SK-N-SH (cell line): ENCODE measurements at regions not wholly inside any gene's neighbourhood (a gene's known extent, or its start where the extent isn't known, plus 50 kb on each side); places are given as distances from the start of the nearest gene placed in this dataset.

Experiments
- CTCF ChIA-PET: fragments of 300-600, 350-600 bp; formaldehyde crosslinking; extraction: SDS; loops from one replicate; lab custom pipeline; 2021; lab: Yijun Ruan, JAX
- POLR2A ChIA-PET: fragments of 350-600 bp; sonication (Branson Sonifier 250); formaldehyde crosslinking; extraction: SDS; loops from one replicate; lab custom pipeline; 2020; ENCODE audit warnings: antibody characterized with exemption, inconsistent platforms; lab: Yijun Ruan, JAX
- DNase-seq: peaks from one replicate; pipeline ENCODE4 v3.0.0; 2012
- H2AFZ ChIP-seq: fragments of 200-600 bp; sonication (generic); 2 replicates; pipeline ENCODE4 v1.8.1; 2016; ENCODE audit warnings: antibody characterized with exemption, mild to moderate bottlenecking, low read depth
- H3F3A ChIP-seq: fragments of 200-600 bp; sonication (generic); replicated peaks from 2 replicates; pipeline ENCODE3; 2016; ENCODE audit warnings: antibody characterized with exemption, mild to moderate bottlenecking; ENCODE audit not compliant: insufficient read depth
- H3K27ac ChIP-seq, 2 experiments: fragments of 200-500 bp in 1 of 2; fragments of 200-600 bp in 1 of 2; sonication (Bioruptor generic) in 1 of 2; sonication (generic), shearing (Covaris generic) in 1 of 2; 2 replicates each; pipeline versions ENCODE4 v1.5.1 to v1.6.1; 2014 to 2016; ENCODE audit warnings: low read depth in 2 of 2, inconsistent platforms in 1 of 2, low read length in 1 of 2, mild to moderate bottlenecking in 1 of 2, mixed read lengths in 1 of 2
- H3K27me3 ChIP-seq: fragments of 200-600 bp; sonication (generic), shearing (Covaris generic); 2 replicates; pipeline ENCODE4 v1.6.1; 2016; ENCODE audit warnings: mixed run types; ENCODE audit not compliant: insufficient read depth
- H3K36me3 ChIP-seq, 2 experiments: fragments of 200-500 bp in 1 of 2; fragments of 200-600 bp in 1 of 2; sonication (Bioruptor generic) in 1 of 2; sonication (generic) in 1 of 2; replicated peaks in 1 of 2; 2 replicates each; pipeline versions ENCODE3 to v1.5.1; 2014 to 2016; ENCODE audit warnings: low read length in 1 of 2, mild to moderate bottlenecking in 1 of 2; ENCODE audit not compliant: insufficient read depth in 2 of 2, control insufficient read depth in 1 of 2
- H3K4me1 ChIP-seq, 2 experiments: fragments of 200-500 bp in 1 of 2; fragments of 200-600 bp in 1 of 2; sonication (Bioruptor generic) in 1 of 2; sonication (generic), shearing (Covaris generic) in 1 of 2; 2 replicates each; pipeline versions ENCODE4 v1.5.1 to v1.6.1; 2014 to 2016; ENCODE audit warnings: low read depth in 1 of 2, low read length in 1 of 2, mixed run types in 1 of 2; ENCODE audit not compliant: insufficient read depth in 2 of 2, control insufficient read depth in 1 of 2
- H3K4me2 ChIP-seq: fragments of 200-600 bp; sonication (generic), shearing (Covaris generic); 2 replicates; pipeline ENCODE4 v1.6.1; 2017; ENCODE audit warnings: mixed run types
- H3K4me3 ChIP-seq, 2 experiments: fragments of 200-500 bp in 1 of 2; fragments of 200-600 bp in 1 of 2; sonication (Bioruptor generic) in 1 of 2; sonication (generic), shearing (Covaris generic) in 1 of 2; 2 replicates each; pipeline versions ENCODE4 v1.5.1 to v1.8.1; 2014 to 2016; ENCODE audit warnings: low read depth in 2 of 2, inconsistent platforms in 1 of 2, low read length in 1 of 2, mild to moderate bottlenecking in 1 of 2, mixed read lengths in 1 of 2, moderate library complexity in 1 of 2
- H3K79me2 ChIP-seq: fragments of 200-600 bp; sonication (generic); 2 replicates; pipeline ENCODE4 v1.8.1; 2017; ENCODE audit warnings: mild to moderate bottlenecking; ENCODE audit not compliant: insufficient read depth
- H3K9ac ChIP-seq: fragments of 200-600 bp; sonication (generic); 2 replicates; pipeline ENCODE4 v1.6.1; 2017; ENCODE audit warnings: mixed run types
- H3K9me2 ChIP-seq: fragments of 200-600 bp; sonication (generic); 2 replicates; pipeline ENCODE4 v1.6.1; 2017; ENCODE audit warnings: mixed run types
- H3K9me3 ChIP-seq: fragments of 200-600 bp; sonication (generic); 2 replicates; pipeline ENCODE4 v1.6.1; 2017; ENCODE audit warnings: mixed run types, mild to moderate bottlenecking, moderate library complexity
- H4K20me1 ChIP-seq: fragments of 200-600 bp; sonication (generic); 2 replicates; pipeline ENCODE4 v1.6.1; 2017; ENCODE audit warnings: mild to moderate bottlenecking, mixed run types; ENCODE audit not compliant: insufficient read depth
- CHD2 ChIP-seq: fragments of 150-350 bp; IDR thresholded peaks from 2 replicates; pipeline ENCODE4 v1.6.1; 2018; ENCODE audit warnings: low read length; ENCODE audit not compliant: partially characterized antibody
- EZH2phosphoT487 ChIP-seq: fragments of 200-600 bp; sonication (generic); IDR thresholded peaks from 2 replicates; pipeline ENCODE4 v1.6.1; 2017; ENCODE audit warnings: low read depth, mixed run types, mild to moderate bottlenecking, antibody characterized with exemption, moderate library complexity, borderline replicate concordance
- FOSL2 ChIP-seq: IDR thresholded peaks from 2 replicates; pipeline ENCODE4 v1.4.0; 2012; ENCODE audit warnings: low read depth, mild to moderate bottlenecking, moderate library complexity, borderline replicate concordance
- FOXJ3 ChIP-seq: sonication (generic); formaldehyde crosslinking; IDR thresholded peaks from 2 replicates; pipeline ENCODE4 v1.5.1; 2020; ENCODE audit warnings: mild to moderate bottlenecking, missing genetic modification reagents
- FOXM1 ChIP-seq: IDR thresholded peaks from 2 replicates; pipeline ENCODE4 v1.4.0; 2012; ENCODE audit warnings: low read depth, mild to moderate bottlenecking
- GABPA ChIP-seq: IDR thresholded peaks from 2 replicates; pipeline ENCODE4 v1.4.0; 2012; ENCODE audit warnings: low read depth, mild to moderate bottlenecking
- GATA2 ChIP-seq: sonication (generic); formaldehyde crosslinking; IDR thresholded peaks from 2 replicates; pipeline ENCODE4 v1.5.0; 2020; ENCODE audit warnings: mild to moderate bottlenecking, missing genetic modification reagents
- MXI1 ChIP-seq: IDR thresholded peaks from 2 replicates; pipeline ENCODE4 v1.6.1; 2012; ENCODE audit warnings: mild to moderate bottlenecking, low read depth, low read length, improper control_type of control experiment
- RAD21 ChIP-seq: IDR thresholded peaks from 2 replicates; pipeline ENCODE4 v1.6.1; 2012; ENCODE audit warnings: mild to moderate bottlenecking, low read length
- RCOR1 ChIP-seq: fragments of 150-350 bp; IDR thresholded peaks from 2 replicates; pipeline ENCODE4 v1.6.1; 2017; ENCODE audit warnings: antibody characterized with exemption, low read length
- RXRA ChIP-seq: IDR thresholded peaks from 2 replicates; pipeline ENCODE4 v1.4.0; 2012; ENCODE audit warnings: low read depth, mild to moderate bottlenecking, borderline replicate concordance
- SIN3A ChIP-seq: IDR thresholded peaks from 2 replicates; pipeline ENCODE4 v1.6.1; 2012; ENCODE audit warnings: low read depth, mild to moderate bottlenecking, low read length, moderate library complexity, borderline replicate concordance
- SMC3 ChIP-seq: IDR thresholded peaks from 2 replicates; pipeline ENCODE4 v1.6.1; 2012; ENCODE audit warnings: low read depth, low read length, improper control_type of control experiment
- TAF1 ChIP-seq: IDR thresholded peaks from 2 replicates; pipeline ENCODE4 v1.6.1; 2012; ENCODE audit warnings: low read depth, mild to moderate bottlenecking, low read length, moderate library complexity, borderline replicate concordance
- TCF12 ChIP-seq: IDR thresholded peaks from 2 replicates; pipeline ENCODE4 v1.4.0; 2012
- TEAD4 ChIP-seq: IDR thresholded peaks from 2 replicates; pipeline ENCODE4 v1.4.0; 2012; ENCODE audit warnings: mild to moderate bottlenecking, borderline replicate concordance; ENCODE audit not compliant: insufficient read depth
- USF2 ChIP-seq: fragments of 150-350 bp; IDR thresholded peaks from 2 replicates; pipeline ENCODE4 v1.6.1; 2017; ENCODE audit warnings: antibody characterized with exemption, low read length, low read depth, borderline replicate concordance
- YY1 ChIP-seq: IDR thresholded peaks from 2 replicates; pipeline ENCODE4 v1.4.0; 2012; ENCODE audit warnings: low read depth, mild to moderate bottlenecking
- WGBS: methylation state at CpG from one replicate; pipeline ENCODE4 v1.1.6; 2017; ENCODE audit warnings: low lambda C conversion rate; 5-methylcytosine and 5-hydroxymethylcytosine counted together
- TF ChIP-seq, protein P1 (sequence below): IDR thresholded peaks from 2 replicates; pipeline ENCODE4 v1.4.0; 2012; ENCODE audit warnings: low read depth, borderline replicate concordance
- TF ChIP-seq, protein P2 (sequence below): IDR thresholded peaks from 2 replicates; pipeline ENCODE4 v1.4.0; 2012; ENCODE audit warnings: low read depth
- TF ChIP-seq, protein P3 (sequence below): fragments of 200-600 bp; sonication (generic); IDR thresholded peaks from 2 replicates; pipeline ENCODE4 v1.6.1; 2017; ENCODE audit warnings: antibody characterized with exemption, mild to moderate bottlenecking, moderate library complexity

GRCh38 chr13:40094056-40094455 lies 438.6 kb downstream of the COG6 start:
- H3K27me3 ChIP-seq = no peaks in the 10 kb centered on the region; the same call in 1 of the 2 replicates
- H3F3A ChIP-seq = no peaks in the 10 kb centered on the region
- H3K79me2 ChIP-seq = no peaks in the 10 kb centered on the region
- 62% methylated on average over 4 of the region's 4 CpGs for WGBS
- POLR2A ChIA-PET = no interaction called here
- TF ChIP-seq TAF1 (no peak), FOXJ3 (CRISPR knock-in tag) (no peak), TCF12 (no peak), RCOR1 (no peak), MXI1 (no peak), RXRA (no peak), EZH2phosphoT487 (no peak), FOXM1 (no peak)
- TF ChIP-seq, all 33 proteins: peak for 0
- Histone ChIP-seq H3K4me3 (no peak overlapping the region), H3K9me3 (no peaks in the 10 kb centered on the region), H3K9ac (no peak overlapping the region), H3K9me2 (no peaks in the 10 kb centered on the region), H3K36me3 (no peaks in the 10 kb centered on the region), H4K20me1 (no peaks in the 10 kb centered on the region), H3K4me2 (no peak overlapping the region), H3K4me1 (no peaks in the 10 kb centered on the region), H3K27ac (no peak overlapping the region), H2AFZ (no peak overlapping the region)
- CTCF ChIA-PET = interaction anchor here (1.3 to 1.6 kb wide), 2 partner anchors 10 to 24 kb away, joined by 4 to 6 read pairs; no protein-coding TSS in a partner anchor
- no peak for DNase-seq

DNA sequence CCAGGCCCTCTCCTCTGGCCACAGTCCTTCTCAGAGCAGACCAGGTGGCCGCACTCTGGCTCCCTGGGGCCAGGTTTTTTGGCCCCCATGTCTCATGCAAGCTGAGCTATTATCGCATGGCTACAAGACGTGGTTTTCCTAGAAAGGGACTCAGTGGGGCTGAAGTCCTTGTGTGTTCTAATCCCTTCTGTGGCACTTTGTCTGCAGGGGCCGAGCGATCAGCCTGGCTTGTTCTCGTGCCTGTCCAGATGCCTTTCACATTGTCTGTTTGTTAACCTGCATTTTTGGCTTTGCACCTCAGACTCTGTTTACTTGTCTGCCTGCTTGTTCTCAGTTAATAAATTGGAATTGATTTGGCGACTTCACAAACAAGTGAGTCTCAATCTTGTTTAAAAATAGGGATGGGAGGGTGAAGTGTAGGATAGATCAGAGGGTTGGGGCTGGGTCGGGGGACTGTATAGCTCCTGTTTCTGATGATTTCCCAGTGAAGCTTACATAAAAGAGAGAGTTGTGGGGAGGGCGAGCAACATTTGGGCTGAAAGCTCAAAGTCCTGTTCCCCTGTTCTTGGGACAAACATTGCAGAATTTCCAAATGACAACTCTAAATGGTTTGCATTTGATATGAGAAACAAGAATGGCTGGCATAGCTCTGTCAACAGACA lies 440.4 kb downstream of the COG6 start:
- TF ChIP-seq, protein P1, sequence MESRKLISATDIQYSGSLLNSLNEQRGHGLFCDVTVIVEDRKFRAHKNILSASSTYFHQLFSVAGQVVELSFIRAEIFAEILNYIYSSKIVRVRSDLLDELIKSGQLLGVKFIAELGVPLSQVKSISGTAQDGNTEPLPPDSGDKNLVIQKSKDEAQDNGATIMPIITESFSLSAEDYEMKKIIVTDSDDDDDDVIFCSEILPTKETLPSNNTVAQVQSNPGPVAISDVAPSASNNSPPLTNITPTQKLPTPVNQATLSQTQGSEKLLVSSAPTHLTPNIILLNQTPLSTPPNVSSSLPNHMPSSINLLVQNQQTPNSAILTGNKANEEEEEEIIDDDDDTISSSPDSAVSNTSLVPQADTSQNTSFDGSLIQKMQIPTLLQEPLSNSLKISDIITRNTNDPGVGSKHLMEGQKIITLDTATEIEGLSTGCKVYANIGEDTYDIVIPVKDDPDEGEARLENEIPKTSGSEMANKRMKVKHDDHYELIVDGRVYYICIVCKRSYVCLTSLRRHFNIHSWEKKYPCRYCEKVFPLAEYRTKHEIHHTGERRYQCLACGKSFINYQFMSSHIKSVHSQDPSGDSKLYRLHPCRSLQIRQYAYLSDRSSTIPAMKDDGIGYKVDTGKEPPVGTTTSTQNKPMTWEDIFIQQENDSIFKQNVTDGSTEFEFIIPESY = no peak
- no peak for TF ChIP-seq FOSL2
- TF ChIP-seq EZH2phosphoT487 = no peak
- no peak for TF ChIP-seq YY1
- TF ChIP-seq GATA2 = no peak
- TF ChIP-seq, protein P2, sequence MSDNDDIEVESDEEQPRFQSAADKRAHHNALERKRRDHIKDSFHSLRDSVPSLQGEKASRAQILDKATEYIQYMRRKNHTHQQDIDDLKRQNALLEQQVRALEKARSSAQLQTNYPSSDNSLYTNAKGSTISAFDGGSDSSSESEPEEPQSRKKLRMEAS = no peak
- no peak for TF ChIP-seq RAD21
- no peak for TF ChIP-seq SMC3
- TF ChIP-seq SIN3A = no peak
- no peak for TF ChIP-seq CHD2
- no peak for TF ChIP-seq TEAD4
- TF ChIP-seq, protein P3, sequence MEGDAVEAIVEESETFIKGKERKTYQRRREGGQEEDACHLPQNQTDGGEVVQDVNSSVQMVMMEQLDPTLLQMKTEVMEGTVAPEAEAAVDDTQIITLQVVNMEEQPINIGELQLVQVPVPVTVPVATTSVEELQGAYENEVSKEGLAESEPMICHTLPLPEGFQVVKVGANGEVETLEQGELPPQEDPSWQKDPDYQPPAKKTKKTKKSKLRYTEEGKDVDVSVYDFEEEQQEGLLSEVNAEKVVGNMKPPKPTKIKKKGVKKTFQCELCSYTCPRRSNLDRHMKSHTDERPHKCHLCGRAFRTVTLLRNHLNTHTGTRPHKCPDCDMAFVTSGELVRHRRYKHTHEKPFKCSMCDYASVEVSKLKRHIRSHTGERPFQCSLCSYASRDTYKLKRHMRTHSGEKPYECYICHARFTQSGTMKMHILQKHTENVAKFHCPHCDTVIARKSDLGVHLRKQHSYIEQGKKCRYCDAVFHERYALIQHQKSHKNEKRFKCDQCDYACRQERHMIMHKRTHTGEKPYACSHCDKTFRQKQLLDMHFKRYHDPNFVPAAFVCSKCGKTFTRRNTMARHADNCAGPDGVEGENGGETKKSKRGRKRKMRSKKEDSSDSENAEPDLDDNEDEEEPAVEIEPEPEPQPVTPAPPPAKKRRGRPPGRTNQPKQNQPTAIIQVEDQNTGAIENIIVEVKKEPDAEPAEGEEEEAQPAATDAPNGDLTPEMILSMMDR = no peak
- no peak for TF ChIP-seq USF2
- no peak for TF ChIP-seq GABPA
- Histone ChIP-seq H3K9ac (no peak overlapping the region), H3K27ac (no peak overlapping the region), H2AFZ (no peak overlapping the region), H3K9me2 (no peaks in the 10 kb centered on the region), H4K20me1 (no peaks in the 10 kb centered on the region), H3K79me2 (no peaks in the 10 kb centered on the region), H3K27me3 (no peaks in the 10 kb centered on the region; the same call in 1 of the 2 replicates), H3K36me3 (no peaks in the 10 kb centered on the region), H3K4me2 (no peak overlapping the region), H3K4me3 (no peak overlapping the region), H3F3A (no peaks in the 10 kb centered on the region), H3K4me1 (no peaks in the 10 kb centered on the region), H3K9me3 (no peaks in the 10 kb centered on the region)
- ChIA-PET CTCF (interaction anchor here (1.1 kb wide), 2 partner anchors 10 to 27 kb away, joined by 3 to 5 read pairs; no protein-coding TSS in a partner anchor), POLR2A (no interaction called here)
- 71% methylated on average over 7 of the region's 9 CpGs for WGBS
- DNase-seq = no peak
